Activated CD8-positive, alpha-beta memory T cell treated with anti-CD3 and anti-CD28 coated beads for 36 hours (primary cell): ENCODE measurements at regions not wholly inside any gene's neighbourhood (a gene's known extent, or its start where the extent isn't known, plus 50 kb on each side); places are given as distances from the start of the nearest gene placed in this dataset.
"Not testable (repeated sequence)": the region's sequence is repeated elsewhere in the genome, so short reads cannot be mapped to it uniquely, and the experiment has no call there.

Experiments
- CTCF ChIA-PET: fragments of 350-600 bp; sonication (Branson Sonifier 250); formaldehyde crosslinking; loops from one replicate; lab custom pipeline; 2021; ENCODE audit warnings: antibody characterized with exemption; lab: Charles Lee
- POLR2A ChIA-PET: fragments of 350-600 bp; sonication (Branson Sonifier 250); formaldehyde crosslinking; loops from one replicate; lab custom pipeline; 2021; ENCODE audit warnings: antibody characterized with exemption; lab: Charles Lee

DNA sequence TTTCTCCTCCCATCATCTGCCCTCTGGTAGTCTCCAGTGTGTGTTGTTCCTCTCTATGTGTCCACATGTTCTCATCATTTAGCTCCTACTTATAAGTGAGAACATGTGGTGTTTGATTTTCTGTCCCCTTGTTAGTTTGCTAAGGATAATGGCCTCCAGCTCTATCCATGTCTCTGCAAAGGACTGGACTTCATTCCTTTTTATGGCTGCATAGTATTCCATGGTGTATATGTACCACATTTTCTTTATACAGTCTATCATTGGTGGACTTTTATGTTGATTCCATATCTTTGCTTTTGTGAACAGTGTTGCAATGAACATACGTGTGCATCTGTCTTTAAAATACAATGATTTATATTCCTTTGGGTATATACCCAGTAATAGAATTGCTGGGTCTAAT, 143.5 kb upstream of the PDE4B start:
- CTCF ChIA-PET, POLR2A ChIA-PET: not testable (repeated sequence)

DNA sequence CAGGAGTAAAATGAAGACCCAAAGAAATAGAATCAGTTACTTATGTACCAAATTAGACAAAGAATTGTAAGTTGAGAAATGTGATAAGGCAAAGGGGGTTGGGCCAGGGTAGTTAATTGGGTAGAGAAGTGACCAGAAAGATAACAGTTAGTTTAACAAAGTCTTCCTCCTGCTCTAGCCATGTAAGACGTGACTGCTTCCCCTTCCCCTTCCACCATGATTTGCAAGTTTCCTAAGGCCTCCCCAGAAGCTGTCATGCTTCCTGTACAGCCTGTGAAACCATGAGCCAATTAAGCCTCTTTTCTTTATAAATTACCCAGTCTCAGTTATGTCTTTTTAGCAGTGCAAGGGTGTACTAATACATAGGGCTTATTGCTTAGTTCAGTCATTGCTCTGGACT, 142.0 kb upstream of the PDE4B start:
- ChIA-PET CTCF (no interaction called here), POLR2A (no interaction called here)

DNA sequence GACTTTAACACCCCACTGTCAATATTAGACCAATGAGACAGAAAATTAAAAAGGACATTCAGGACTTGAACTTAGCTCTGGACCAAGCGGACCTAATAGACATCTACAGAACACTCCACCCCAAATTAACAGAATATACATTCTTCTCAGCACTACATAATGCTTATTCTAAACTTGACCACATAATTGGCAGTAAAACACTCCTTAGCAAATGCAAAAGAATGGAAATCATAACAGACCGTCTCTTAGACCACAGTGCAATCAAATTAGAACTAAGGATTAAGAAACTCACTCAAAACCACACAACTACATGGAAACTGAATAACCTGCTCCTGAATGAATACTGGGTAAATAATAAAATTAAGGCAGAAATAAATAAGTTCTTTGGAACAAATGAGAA, 138.2 kb upstream of the PDE4B start:
- POLR2A ChIA-PET, CTCF ChIA-PET: not testable (repeated sequence)

DNA sequence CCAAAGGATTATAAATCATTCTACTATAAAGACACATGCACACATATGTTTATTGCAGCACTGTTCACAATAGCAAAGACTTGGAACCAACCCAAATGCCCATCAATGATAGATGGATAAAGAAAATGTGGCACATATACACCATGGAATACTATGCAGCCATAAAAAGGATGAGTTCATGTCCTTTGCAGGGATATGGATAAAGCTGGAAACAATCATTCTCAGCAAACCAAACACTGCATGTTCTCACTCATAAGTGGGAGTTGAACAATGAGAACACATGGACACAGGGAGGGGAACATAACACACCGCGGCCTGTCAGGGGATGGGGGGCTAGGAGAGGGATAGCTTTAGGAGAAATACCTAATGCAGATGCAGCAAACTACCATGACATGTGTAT, 135.1 kb upstream of the PDE4B start:
- CTCF ChIA-PET, POLR2A ChIA-PET: not testable (repeated sequence)

DNA sequence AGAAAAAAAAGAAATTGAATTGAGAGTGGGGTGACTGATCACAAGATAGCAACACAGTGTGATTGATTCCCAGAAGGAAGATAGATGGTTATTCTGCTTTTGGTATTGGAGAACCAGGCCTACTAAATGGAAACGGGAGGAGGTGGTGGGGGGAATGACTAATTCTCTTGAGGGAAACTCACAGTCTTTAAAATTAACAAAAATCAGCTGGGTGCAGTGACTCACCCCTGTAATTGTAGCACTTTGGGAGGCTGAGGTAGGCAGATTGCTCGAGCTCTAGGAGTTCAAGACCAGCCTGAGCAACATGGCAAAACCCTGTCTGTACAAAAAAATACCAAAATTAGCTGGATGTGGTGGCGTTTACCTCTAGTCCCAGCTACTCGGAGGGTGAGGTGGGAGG, 134.6 kb upstream of the PDE4B start:
- POLR2A ChIA-PET = no interaction called here

DNA sequence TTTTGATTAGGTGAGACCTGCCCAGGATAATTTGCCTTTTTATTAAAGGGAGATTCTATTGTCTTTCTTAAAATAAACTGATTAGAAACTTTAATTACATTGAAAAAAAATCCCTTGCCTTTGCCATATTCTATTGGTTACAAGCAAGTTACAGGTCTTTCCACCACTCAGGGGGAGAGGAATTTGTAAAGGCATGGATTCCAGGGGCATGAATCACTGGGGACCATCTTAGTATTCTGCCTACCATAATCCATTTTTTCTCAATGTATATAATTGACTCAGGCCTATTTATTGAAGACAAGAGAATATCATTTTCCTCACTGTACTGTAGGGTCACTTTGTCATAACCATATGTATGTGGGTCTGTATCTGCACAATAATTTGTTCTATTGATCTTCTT, 124.3 kb upstream of the PDE4B start:
- CTCF ChIA-PET = no interaction called here
- POLR2A ChIA-PET = no interaction called here

More for the DNA sequence above, 134.6 kb upstream of the PDE4B start:
- CTCF ChIA-PET = no interaction called here

DNA sequence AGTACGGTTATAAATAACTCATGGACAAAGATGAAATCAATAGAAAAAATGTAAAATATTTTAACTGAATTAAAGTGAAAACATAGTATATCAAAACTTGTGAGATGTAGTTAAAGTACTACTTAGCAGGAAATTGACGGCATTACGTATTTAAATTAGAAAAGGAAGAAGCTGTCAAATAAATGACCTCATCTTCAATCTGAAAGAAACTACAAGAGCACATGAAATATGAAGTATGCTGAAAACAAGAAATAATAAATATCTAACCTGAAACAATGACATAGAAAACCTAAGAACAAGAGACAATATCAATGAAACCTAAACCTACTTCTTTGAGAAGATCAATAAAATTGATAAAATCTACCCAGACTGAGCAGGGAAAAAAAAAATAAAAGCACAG, 122.2 kb upstream of the PDE4B start:
- ChIA-PET POLR2A (no interaction called here), CTCF (no interaction called here)

DNA sequence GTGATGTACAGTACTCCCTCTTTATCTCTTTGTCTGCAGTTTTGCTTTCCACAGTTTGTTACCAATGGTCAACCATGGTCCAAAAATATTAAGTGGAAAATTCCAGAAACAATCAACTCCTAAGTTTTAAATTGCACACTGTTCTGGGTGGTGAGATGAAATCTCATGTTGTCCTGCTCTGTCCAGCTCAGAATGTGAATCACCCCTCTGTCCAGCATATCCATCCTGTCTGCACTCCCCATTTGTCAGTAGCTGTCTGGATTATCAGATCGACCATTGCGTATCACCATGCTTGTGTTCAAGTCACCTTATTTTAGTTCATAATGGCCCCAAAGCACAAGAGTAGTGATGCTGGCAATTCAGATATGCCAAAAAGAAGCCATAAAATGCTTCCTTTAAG, 118.2 kb upstream of the PDE4B start:
- POLR2A ChIA-PET = no interaction called here
- CTCF ChIA-PET = no interaction called here

DNA sequence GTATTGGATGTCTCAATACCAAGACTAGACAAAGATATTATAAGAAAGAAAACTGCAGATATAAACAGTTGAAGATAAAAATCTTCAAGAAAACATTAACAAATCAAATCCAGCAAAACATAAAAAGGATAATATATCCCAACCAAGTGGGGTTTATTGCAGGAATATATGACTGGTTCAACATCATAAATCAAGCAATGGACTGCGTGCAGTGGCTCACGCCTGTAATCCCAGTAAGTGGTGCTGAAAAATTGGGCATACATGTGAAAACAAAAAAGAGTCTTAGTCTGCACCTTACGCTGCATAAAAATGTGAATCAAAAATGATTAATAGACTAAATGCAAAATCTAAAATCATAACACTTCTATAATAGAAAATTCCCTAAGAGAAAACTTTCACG, 112.9 kb upstream of the PDE4B start:
- CTCF ChIA-PET = no interaction called here
- POLR2A ChIA-PET = no interaction called here

DNA sequence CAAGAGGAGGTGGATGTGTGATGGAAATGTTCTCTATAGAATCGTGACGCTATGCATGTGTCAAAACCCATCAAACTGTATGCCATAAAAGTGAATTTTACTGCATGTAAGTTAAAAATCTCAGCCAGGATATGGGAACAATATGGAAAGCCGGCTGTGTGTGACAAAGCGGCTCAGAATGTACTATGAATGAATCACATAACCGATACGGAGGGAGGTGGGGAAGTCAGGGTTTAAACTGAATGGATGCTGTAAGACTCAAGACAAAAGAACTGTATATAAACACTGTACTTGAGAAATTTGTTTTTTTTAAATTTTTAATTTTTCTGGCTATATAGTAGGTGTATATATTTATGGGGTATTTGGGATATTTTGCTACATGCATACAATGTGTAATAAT, 111.6 kb upstream of the PDE4B start:
- CTCF ChIA-PET = no interaction called here

DNA sequence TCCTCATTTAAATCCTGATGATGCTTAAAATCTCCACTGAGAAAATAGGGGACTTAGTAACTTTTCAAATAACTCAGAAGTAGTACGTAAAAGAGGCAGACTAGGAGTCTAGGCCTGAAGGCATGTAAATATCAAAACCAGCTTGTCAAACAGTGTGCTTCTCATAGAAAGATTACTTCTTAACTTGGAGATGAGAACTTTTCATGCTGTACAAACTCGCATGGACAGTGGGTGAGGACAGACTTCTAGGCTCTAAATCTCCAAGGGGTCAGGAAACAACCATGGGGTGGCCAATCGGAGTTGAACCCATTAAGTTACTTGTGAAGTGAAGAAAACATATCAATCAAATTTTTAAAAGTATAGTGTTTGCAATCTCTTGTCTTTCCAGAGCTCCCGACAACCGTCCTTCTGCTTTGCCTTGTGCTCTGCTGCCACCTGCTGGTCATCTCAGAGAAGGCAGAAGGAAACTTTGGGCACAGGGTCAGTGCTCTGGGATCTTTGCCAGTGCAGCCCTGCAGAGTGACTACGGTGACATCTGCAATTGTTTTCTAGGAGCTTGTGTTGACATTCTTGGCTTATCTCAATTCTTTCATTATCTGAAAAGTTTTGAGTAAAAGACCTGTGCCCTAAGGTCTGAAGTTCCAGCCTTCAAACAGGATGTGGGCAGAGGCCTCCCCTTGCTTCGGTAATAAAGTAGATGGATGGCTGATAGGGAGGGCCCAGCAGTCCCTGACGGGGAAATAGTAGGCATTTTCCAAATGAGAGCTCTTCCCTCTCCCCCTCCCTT, 105.1 kb upstream of the PDE4B start:
- POLR2A ChIA-PET = no interaction called here
- CTCF ChIA-PET = interaction anchor here (0.6 to 1.7 kb wide), 20 partner anchors 9 to 635 kb away, joined by 3 to 21 read pairs (median 3); partner anchors contain the start of genes LEPR and LEPROT

More for the DNA sequence above, 111.6 kb upstream of the PDE4B start:
- POLR2A ChIA-PET = no interaction called here

DNA sequence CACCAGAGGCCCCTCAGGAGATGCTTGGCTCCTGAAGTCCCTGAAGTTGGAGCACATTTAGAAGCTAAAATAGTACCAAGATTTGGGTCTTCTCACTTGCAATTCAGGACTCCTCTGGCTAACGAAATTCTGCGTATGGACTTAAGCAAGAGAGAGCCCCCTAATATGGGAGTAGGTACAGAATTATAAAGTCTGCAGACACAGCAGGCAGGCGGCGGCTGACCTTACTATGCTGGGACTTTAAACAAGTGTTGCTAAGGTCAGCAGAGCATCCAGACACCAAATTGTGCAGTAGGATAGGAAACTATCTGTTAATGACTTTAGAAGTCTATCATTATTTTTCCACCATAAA, 104.5 kb upstream of the PDE4B start:
- POLR2A ChIA-PET = no interaction called here
- CTCF ChIA-PET = interaction anchor here (0.6 to 1.7 kb wide), 12 partner anchors 8 to 566 kb away, joined by 3 to 21 read pairs (median 4); partner anchors contain the start of genes LEPR and LEPROT

DNA sequence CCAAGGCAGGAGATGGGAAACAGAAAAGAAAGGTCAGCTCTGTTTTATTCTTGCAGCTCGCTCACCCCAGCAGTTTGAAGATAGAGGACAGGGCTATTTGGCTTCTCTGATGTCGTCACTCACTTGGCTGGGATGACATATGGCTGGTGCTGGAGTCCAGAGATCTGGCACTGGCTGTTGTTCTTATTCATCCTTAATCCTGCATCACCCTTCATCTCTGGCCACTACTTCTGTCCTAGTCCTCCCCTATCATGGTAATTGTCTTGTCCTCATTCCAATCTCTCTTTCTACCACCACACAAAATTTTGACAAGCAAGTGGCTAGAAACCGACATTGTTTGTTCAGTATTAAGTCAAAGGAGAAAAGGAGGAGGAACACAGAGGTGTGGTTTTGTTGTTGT, 103.8 kb upstream of the PDE4B start:
- POLR2A ChIA-PET = no interaction called here
- CTCF ChIA-PET = interaction anchor here (1.2 kb wide), 1 partner anchor 469 kb away, joined by 3 read pairs; no protein-coding TSS in a partner anchor

DNA sequence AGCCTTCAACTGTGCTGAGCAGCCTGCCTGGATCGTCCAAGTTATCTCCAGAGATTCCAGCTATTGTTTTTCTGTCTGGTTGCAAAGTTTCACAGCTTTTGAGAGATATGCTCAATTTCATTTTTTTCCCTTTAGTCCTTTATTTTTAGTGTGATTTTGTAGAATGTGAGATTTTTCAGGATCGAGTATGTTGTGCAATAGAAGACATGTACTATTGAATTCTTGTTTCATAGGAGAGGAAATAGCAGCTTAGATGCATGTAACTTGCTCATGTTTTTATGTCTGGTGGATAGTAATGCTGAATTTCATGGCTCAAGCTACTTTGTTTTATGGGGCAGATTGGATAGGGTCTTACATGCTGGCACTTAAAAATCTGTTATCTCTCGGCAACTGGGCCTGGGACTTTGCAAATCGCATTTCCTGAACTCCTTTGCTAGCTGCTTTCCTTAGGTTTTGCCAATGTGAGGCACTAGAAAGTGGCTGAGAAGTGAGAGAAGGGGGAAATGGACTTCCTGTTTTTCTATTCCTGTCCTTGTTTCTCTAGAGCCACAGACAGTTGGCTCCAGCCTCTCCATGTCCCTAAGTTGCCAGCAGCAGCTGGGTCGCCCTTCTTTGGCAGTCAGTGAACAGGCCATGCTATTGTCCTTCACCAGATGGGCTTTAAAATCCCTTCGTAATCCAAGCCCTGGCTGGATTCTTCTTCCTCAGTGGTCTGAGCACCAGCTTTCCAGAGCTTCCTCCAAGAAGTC, 101.4 kb upstream of the PDE4B start:
- ChIA-PET POLR2A (no interaction called here), CTCF (no interaction called here)

DNA sequence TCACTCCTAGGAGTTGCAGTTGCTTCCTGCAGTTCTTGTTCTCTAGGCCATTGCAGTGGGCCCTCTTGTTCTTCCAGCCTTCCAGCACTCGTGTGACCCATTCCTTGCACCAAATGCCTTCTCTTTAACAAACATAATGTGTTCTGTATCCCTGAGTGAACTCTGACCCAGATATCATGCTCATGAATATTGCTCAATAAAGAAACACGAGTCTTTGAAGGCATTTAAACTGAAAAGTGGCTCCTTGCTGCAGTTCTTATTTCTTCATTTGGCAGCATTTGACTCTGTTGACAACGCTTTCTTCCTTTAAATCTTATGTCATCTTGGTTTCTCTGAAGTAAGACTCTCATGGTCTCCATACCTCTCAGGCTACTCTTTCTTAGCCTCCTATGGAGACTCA, 100.7 kb upstream of the PDE4B start:
- ChIA-PET CTCF (no interaction called here), POLR2A (no interaction called here)

DNA sequence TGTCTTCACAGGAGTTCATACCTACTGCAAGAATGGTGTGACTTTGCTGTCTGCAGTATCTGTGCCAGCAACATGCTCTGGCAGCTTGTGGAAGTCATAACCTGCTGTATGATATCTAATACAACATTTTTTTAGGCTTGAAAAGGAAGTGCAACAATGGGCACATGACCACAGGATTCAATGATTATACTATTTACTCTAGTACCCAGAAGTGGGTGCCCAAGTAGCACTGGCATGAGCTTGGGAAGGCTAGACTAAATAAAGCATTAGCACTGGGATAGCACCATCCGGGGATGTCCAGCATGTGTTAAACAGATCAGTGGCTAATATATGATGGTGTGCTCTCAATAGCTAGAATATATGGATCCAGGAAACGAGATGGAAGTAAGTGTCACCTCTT, 98.6 kb upstream of the PDE4B start:
- ChIA-PET CTCF (no interaction called here), POLR2A (no interaction called here)

DNA sequence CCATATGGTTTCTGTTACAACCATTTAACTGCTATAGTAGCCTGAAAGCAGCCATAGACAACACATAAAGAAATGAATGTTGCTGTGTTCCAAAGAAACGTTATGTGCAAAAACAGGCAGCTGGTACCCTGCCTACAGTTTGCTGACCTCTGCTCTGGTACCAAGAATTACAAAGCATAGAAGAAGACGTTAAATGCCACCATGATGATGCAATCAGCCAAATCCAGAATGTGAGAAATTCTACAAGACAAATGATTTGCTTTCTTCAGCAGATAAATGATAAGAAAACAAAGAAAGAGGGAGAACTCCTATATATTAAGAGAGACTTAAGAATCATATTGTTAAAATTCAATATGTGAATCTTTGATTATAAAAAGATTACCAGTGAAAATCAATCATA, 97.8 kb upstream of the PDE4B start:
- CTCF ChIA-PET = no interaction called here
- POLR2A ChIA-PET = no interaction called here

DNA sequence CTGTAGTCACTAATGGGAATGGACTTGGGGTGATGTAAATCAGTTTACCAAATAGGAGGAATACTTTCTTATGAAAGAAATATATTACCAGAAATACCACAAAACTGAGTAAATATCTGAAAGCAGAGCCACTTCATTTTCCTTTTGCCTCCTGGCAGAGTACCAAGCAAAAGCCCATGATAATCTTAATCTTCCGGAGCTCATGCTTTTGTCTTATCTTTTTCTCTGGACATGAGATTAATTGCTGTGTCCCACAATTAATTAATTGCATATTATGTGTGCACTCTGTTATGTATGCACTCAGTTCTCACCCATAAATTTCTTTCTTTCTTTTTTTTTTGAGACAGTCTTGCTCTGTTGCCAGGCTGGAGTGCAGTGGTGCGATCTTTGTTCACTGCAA, 94.1 kb upstream of the PDE4B start:
- POLR2A ChIA-PET = no interaction called here
- CTCF ChIA-PET = no interaction called here

DNA sequence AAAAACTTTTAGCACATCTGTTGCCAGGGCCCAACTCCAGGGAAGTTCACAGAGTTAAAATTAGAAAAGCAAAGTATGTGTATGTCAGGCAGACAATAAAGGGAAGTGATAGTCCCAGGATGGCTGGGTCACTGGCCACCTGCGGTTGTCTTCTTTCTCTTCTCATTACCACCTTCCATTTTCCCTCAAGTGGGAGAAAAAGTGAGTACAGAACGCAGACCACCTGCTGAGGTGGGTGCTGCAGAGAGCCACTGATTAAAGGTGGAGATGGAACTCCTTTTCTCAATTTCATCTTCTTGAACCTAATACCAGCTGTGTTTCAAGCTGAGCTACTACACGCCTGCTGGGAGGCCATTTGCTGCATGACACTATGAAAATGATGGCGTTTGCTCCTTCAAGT, 88.8 kb upstream of the PDE4B start:
- CTCF ChIA-PET = no interaction called here
- POLR2A ChIA-PET = no interaction called here

DNA sequence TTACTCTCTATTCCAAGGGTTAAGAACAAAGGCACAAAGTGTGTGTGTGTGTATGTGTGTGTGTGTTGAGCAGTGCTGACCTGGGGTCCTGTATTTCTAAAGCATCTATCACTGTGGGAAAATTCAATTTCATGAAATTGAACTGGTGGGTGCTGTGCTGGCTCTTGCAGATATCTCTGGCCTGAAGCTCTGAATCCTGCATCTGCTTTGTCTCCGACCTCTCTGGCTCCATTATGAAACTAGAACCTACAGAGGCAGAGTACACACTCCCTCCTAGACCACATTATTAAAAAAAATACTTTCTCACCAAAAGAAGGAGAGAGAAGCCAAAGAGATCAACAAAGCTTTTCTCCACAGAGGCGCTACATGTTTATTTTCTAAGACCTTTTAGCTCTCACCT, 88.4 kb upstream of the PDE4B start:
- POLR2A ChIA-PET = no interaction called here

More for the DNA sequence above, 88.4 kb upstream of the PDE4B start:
- CTCF ChIA-PET = no interaction called here
